ENCODE measurements at regions not wholly inside any gene's neighbourhood (a gene's known extent, or its start where the extent isn't known, plus 50 kb on each side); places are given as distances from the start of the nearest gene placed in this dataset.

DNA sequence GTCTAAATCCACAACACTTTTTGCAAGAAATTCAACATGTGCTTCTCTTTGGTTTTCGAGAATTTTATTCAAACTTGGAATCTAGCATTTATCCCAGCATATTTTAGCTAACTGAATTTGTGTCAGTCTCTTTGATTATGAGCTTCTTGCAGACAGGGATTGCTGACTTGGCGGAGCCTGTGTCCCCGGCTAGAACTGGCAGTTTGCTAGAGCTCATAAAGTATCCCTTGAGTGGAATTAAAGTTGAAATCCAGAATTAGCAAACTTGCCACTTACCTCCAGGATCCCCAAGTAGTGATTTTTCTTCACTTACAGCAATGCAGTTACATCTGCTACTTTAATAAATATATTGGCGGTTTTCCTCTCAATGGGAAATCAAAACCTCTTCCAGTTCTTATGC lies 306.9 kb downstream of the AACS start:
- H3K4me3 ChIP-seq, result no peak overlapping the region
- DNase-seq (no peak), ATAC-seq (no peak)
- TF ChIP-seq CTCF (IDR thresholded peaks at IDR 0.05), result no peak
- intact Hi-C loops (cut with DNase I), result no loop called here
- no peaks in the 10 kb centered on the region for H3K9me3 ChIP-seq
- peaks cover 8% of the 10 kb centered on the region for H3K27me3 ChIP-seq
- no peaks in the 10 kb centered on the region for H3K36me3 ChIP-seq
- no peak overlapping the region for H3K27ac ChIP-seq
- no peaks in the 10 kb centered on the region for H3K4me1 ChIP-seq

DNA sequence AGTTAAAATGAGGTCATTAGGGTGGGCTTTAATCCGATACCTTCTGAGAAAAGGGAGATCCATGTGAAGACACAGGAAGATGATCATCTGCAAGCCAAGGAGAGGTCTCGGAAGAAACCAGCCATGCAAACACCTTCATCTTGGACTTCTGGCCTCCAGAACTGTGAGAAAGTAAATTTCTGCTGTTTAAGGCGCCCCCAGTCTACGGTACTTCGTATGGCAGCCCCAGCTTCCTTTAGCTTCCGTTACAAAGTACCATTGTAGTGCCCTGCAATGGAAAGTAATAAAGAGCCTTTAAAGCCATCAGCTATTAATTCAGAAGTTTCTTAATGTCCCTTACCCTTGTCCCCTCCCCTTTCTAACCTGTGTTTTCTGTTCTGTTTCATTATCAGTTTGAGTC lies 308.1 kb downstream of the AACS start:
- no peak for TF ChIP-seq CTCF (IDR thresholded peaks at IDR 0.05)
- Histone ChIP-seq H3K27me3 (peaks cover 10% of the 10 kb centered on the region), H3K27ac (no peak overlapping the region), H3K4me3 (no peak overlapping the region), H3K36me3 (no peaks in the 10 kb centered on the region), H3K9me3 (no peaks in the 10 kb centered on the region), H3K4me1 (no peaks in the 10 kb centered on the region)
- ATAC-seq (no peak), DNase-seq (no peak)
- intact Hi-C loops (cut with DNase I), result no loop called here

- Histone ChIP-seq H3K27ac (no peak overlapping the region), H3K9me3 (no peaks in the 10 kb centered on the region), H3K27me3 (peaks cover 10% of the 10 kb centered on the region), H3K4me3 (no peak overlapping the region), H3K4me1 (no peaks in the 10 kb centered on the region), H3K36me3 (no peaks in the 10 kb centered on the region)
- intact Hi-C loops (cut with DNase I), result no loop called here
- DNase-seq (no peak), ATAC-seq (no peak)
- TF ChIP-seq CTCF (IDR thresholded peaks at IDR 0.05), result no peak
These were observed 311.2 kb downstream of the AACS start for GRCh38 chr12:125376422-125376821.

GRCh38 chr12:125377093-125377492 lies 311.9 kb downstream of the AACS start:
- Histone ChIP-seq H3K36me3 (no peaks in the 10 kb centered on the region), H3K9me3 (no peaks in the 10 kb centered on the region), H3K27ac (no peak overlapping the region), H3K4me3 (no peak overlapping the region), H3K27me3 (peaks cover 10% of the 10 kb centered on the region), H3K4me1 (no peaks in the 10 kb centered on the region)
- no peak for DNase-seq
- ATAC-seq, result no peak
- intact Hi-C loops (cut with DNase I), result no loop called here
- TF ChIP-seq CTCF (IDR thresholded peaks at IDR 0.05), result no peak

DNA sequence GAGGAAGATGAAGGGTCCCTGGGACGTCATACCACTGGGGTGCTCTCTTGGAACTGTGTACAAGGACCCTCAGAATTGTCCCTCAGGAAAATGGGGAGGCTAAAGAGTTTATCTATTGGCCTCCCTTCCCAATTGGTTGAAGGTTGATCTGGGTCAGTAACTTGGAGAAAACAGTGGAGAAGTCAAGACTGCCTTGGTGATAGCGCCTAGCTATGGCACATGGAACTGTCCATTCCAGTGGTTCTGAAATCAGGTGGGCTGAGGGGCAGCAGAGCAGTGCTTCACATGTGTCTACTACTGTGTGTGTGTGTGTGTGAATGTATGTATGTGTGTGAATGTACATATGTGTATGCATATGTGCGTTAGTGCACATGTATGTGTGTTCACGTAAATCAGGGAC lies 316.1 kb downstream of the AACS start:
- Histone ChIP-seq H3K27me3 (peaks cover 8% of the 10 kb centered on the region), H3K4me1 (no peaks in the 10 kb centered on the region), H3K9me3 (no peaks in the 10 kb centered on the region), H3K4me3 (no peak overlapping the region), H3K27ac (no peak overlapping the region), H3K36me3 (no peaks in the 10 kb centered on the region)
- no peak for TF ChIP-seq CTCF (IDR thresholded peaks at IDR 0.05)
- ATAC-seq, result no peak
- intact Hi-C loops (cut with DNase I), result no loop called here
- no peak for DNase-seq

DNA sequence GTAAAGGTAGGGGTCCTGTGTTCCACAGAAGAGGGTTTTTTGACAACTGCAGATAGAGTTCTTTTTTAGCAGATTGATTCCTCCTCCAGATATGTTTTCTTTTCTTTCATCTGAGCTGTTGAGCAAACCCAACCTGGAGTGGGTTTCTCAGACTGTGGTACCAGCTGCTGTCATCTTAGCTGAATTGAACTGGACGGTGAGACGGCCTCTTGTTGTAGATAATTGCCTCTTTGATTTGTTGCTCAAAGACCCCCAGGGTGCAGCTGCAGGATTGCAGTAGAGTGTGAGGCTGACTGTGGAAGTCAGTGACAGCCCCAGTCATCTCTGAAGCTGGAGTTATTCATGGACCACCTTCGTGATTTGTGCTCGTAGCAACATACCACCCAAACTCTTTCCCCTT lies 317.7 kb downstream of the AACS start:
- no peaks in the 10 kb centered on the region for H3K9me3 ChIP-seq
- DNase-seq (no peak), ATAC-seq (no peak)
- H3K36me3 ChIP-seq, result no peaks in the 10 kb centered on the region
- H3K4me3 ChIP-seq, result no peak overlapping the region
- no peak overlapping the region for H3K27ac ChIP-seq
- intact Hi-C loops (cut with DNase I), result no loop called here
- no peaks in the 10 kb centered on the region for H3K27me3 ChIP-seq
- no peak for TF ChIP-seq CTCF (IDR thresholded peaks at IDR 0.05)
- H3K4me1 ChIP-seq, result no peaks in the 10 kb centered on the region

Measured in upper lobe of right lung (tissue), 1 donor.